ENCODE measurements at regions not wholly inside any gene's neighbourhood (a gene's known extent, or its start where the extent isn't known, plus 50 kb on each side); places are given as distances from the start of the nearest gene placed in this dataset.

DNA sequence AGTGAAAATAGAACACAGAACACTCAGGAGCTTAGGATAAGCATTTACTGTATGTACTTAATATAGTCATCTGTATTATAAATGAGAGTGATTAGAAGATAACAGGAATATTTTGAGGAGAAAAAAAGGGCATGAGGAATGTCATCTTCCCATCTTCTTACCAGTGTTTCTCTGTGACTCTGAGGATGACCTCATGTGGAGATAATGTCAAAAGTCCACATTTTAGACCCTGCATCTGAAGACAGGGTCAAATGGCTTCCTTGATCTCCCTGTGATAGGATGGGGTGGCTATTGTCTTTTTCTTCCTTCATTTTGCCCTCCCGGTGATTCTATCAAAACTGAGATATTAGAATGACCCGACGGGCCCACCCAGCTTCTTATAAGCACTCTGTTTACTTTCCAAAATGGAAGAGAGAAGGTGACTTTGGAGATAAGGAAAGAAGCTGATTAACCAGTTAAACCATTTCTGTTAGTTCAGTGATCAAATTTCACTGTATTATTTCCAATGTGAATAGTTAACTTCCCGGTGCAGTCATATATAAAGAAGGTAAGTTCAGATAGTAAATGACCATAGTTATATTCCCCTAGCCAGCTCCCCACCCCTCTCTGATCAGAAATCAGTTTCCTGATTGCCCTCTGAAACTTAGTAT is 115.7 kb upstream of the SALL4 start:
- no peak for DNase-seq

DNA sequence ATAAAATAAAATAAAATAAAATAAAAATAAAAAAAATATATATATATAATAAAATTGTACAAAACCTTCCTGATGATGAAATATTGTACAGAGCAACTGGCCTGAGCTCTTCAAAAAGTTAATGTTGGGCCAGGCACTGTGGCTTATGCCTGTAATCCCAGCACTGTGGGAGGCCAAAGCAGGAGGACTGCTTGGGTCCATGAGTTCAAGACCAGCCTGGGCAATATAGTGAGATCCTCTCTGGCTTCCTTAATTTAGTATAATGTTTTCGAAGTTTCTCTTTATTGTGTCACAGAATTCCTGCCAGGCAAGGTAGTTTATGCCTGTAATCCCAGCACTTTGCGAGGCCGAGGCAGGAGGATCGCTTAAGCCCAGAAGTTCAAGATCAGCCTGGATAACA is 113.9 kb upstream of the SALL4 start:
- no peak for DNase-seq

DNA sequence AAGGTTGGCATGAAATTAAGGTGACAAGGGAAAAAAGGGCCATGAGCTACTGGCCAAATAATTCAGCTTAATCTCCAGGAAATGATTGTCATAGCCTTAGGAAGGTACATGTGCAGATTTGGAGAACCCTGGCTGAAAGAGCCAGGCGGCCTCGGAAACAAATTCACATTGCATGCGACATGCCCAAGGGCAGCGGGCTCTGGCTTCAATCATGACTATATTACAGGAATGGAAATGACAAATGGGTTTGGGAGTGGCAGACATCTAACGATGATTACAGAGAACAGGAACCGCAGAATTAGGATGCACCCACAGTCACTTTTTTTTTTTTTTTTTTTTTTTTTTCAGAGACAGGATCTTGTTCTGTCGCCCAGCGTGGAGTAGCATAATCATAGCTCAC is 112.4 kb upstream of the SALL4 start:
- no peak for DNase-seq

DNA sequence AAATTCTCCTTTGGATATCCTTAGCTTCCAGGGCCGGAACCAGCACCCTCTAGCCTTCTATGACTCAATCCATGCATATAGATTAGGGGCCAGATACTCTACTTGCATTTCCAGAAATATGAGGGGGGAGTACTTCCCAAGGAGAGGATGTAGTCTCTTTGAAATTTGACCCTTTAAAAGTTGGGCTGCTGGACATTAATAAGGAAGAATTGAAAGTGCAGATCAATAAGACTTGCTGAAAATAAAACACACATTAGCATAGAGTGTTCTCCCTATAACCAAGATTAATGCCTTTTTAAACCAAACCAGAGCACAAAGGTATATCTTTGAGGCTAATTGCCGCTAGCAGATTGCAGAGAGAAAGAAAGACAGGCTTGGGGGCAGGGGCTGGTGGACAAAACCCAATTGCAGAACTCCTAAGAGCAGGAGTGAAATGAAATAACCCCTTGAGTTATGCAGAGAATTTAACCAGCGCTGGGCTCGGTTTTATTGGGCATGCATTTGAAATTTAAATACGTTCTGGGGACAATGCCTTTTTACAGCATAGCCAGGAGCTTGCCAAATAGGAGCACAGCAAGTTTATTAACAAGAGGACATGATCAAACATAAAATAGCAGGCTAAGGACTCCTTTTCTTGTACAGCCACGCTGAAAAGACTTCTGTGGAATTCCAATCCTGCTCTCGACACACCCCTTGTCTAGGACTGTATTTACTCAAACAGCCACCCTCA is 108.2 kb upstream of the SALL4 start:
- DNase-seq, result no peak

DNA sequence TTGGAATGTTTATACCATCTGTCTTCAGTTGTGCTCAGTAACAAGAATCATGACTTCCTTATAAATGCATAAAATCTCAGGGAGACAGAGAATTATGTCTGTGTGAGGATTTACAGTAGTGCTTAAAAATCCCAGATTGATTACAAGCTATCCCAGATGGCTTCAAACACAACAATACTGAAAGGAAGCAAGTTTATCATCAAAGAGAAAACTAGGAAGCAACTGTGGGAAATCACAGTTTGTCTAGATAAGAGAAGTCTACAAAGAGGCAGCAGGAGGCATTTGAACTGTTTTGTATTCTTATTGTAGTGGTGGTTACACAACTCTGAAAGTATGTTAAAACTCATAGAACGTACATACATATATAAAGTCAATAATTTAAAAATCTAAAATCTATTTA is 104.4 kb upstream of the SALL4 start:
- DNase-seq, result no peak

DNA sequence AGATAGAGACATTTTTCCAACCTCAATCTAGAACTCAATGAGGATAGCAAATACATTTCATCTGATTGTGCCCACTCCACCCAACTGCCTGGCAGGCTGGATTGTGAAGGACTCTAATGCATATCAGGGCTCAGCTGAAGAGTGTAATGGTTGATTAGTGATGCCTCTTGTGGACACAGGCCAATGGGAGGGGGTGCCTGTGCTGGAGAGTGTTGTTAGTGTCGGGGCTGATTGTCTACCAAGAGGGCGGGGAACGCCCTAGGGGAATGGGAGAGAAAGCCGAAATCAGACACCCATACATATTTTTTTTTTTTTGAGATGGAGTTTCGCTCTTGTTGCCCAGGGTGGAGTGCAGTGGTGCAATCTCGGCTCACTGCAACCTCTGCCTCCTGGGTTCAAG is 103.7 kb upstream of the SALL4 start:
- DNase-seq, result peak in 2 of 3 experiments; percentile 11 to 37

DNA sequence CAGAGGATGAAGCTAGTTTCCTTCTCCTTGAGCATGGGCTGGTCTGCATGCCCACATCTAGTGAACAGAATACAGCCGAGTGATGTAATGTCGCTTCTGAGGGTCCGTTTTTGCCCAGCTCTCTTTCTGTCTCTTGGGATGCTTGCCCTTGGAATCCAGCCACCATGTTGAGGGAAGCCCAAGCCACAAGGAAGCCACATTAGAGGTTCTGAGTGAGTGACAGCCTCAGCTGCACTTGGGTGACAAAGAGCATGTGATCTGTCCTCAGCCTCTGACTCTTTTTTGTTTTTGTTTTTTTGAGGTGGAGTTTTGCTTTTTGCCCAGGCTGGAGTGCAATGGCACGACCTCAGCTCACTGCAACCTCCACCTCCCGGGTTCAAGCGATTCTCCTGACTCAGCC is 100.6 kb upstream of the SALL4 start:
- DNase-seq, result no peak

DNA sequence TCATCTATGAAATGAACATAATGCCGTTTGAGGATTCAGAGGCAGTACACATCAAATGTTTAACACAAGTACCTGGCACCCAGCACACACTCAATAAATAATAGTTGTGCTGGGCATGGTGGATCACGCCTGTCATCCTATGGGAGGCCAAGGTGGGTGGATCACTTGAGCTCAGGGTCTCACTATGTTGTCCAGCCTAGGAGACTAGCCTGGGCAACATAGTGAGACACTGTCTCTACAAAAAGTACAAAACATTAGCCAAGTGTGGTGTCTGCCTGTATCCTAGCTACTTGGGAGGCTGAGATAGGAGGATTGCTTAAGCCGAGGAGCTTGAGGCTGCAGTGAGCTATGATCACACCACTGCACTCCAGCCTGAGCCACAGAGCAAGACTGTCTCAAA is 98.1 kb upstream of the SALL4 start:
- no peak for DNase-seq

DNA sequence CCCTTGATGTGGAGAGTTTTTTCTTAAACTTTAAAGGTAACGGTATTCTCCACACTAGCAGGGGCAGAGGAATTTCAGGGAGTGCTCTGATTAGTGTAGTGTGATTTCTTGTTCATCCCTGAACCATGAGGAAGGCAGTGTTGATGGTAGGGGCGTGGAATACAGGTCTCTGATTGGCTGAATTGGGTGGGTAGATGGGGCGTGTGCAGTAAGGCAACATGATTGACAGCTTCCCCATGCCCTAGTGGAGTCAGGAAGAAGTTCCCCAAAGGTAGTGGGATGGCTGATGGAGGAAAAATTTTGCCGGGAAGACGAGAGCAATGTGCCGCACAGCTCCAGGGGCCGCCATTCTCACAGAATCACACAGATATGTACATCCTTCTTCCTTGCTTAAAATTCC is 97.4 kb upstream of the SALL4 start:
- DNase-seq, result no peak

DNA sequence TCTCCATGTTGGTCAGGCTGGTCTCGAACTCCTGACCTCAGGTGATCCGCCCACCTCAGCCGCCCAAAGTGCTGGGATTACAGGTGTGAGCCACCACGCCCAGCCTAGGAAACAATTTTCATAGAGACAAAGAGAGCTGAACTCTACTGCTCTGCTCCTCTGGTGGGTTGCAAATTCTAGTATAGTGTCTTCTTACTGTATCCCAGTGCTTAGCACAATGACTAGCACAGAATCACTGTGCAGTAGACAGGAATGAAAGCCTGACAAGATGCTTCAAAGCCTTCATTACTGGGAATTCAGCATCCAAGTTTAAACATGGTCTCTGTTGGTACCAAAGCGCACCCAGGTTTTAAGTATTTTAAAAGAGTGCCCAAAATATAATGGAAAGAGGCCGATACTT is 96.5 kb upstream of the SALL4 start:
- no peak for DNase-seq

DNA sequence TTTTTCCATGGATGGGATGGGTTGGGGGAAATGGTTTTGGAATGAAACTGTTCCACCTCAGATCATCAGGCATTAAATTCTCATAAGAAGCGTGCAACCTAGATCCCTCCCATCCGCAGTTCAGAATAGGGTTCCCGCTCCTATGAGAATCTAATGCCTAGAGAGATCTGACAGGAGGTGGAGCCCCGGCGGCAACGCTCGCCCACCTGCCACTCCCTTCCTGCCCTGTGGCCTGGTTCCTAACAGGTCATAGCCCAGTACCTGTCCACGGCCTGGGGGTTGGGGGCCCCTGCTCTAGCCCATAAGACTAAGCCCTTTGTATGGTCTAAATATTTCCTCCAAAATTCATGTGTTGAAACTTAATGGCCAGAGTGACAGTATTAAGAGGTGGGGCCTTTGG is 92.3 kb upstream of the SALL4 start:
- no peak for DNase-seq

DNA sequence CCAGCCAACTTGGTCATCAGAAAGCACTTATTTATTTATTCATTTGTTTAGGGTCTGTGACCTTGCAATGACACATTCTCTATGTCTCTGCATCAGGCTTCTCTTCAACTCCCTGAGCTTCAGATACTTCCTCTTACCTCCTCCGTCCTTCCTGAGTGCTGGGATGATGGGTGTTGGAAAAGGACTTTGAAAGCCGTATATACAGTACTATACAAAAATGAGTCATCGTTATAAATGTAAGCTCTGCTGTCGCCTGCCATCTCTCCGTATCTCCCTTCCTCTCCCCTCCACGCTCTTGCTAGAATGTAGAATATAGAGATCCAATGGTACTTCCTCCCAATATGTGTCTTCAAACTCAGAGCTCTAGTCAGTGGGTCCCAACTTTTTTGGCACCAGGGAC is 91.9 kb upstream of the SALL4 start:
- no peak for DNase-seq

DNA sequence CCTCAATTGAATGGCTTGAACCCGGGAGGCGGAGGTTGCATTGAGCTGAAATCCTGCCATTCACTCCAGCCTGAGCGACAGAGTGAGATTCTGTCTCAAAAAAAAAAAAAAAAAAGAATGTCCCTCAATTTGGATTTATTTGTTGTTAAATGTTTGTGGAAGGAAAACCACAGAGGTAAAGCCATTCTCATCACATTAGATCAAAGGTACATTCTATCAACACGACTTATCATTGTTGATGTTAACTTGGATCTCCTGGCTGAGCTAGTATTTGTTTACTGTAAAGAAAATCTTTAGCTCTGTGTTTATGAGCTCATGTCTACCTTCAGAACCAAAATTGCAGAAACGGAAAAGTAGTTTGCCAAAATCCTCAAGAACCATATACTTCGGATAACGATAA is 91.4 kb upstream of the SALL4 start:
- DNase-seq, result no peak

DNA sequence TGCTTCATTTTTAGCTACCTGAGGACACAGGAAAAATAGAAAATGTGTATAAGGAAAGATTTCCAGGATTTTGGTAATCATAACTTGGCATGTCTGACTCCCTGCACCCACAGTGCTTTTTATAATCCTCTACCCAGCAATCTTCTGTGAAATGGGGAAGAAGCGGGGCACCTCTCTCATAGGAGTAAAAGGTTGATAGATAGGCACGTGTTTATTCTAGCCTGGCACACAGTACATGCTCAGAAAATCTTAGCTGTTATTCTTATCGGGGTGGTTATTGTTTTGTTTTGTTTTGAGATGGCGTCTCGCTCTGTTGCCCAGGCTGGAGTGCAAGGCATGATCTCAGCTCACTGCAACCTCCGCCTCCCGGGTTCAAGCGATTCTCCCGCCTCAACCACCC is 87.7 kb upstream of the SALL4 start:
- no peak for DNase-seq

DNA sequence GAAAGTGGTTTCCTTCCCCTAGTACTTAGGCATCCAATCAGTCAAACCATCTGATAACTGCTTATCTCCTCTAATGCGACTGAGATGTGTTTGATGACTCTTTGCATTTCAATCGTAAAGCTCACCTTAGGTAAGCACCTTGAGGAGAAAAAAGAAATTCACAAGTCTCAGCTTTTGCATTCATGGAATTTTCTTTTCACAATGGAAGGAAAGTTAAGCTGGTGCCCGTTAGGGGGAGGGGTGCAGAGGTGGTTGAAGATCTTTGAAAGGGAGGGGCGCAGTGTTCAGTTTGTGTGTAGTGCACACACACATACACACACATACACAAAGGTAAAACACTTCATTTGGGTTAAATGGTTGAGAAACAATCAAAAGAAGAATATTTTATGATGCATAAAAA is 87.1 kb upstream of the SALL4 start:
- DNase-seq, result no peak

DNA sequence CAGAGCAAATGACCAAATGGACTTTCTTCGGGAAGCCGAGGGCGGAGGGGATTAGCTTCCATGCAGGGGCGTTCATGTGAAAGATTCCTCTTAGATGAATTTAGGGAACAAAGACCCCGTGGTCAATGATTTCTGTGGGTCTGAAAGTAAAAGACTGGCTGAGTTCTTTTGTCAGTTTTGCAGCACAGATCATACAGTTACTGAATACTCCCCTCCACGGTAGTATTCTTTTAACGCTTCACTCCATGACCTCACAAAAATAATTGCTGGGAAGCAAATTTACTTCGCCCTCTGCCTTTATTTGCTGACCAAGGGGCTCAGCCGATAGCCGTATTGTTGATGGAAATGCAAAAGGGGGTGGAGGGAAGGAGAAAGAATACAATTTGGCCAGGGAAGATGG is 86.0 kb upstream of the SALL4 start:
- peak in 1 of 3 experiments; percentile 6 for DNase-seq

DNA sequence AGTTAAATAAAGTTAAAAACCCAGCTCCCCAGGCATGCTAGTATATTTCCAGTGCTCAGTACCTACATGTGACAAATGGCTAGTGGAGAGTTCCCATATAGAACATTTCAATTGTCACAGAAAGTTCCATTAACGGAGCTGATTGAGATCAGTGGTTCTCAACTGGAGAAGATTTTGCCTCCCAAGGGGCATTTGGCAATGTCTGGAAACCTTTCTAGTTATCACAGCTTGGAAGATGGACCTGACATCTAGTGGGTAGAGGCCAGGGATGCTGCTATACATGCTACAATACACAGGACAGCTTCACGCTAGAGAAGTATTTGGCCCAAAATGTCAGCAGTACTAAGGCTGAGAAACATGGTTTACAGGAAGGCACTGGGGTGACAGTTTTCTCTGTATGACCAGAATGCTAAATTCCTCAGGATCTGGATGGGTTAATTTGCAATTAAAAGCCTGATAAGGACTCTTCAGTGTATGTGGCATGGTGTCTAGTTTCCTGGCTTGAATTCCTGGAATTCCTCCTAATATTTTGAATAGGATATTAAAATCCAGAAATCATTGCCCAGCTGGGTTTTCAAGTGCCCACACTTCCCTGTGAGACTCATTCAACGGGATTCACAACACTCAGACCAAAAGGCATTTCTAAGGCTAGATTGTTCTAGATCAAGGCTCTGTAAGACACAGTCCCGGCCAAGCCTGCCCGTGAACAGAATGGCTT is 84.7 kb upstream of the SALL4 start:
- DNase-seq, result no peak

DNA sequence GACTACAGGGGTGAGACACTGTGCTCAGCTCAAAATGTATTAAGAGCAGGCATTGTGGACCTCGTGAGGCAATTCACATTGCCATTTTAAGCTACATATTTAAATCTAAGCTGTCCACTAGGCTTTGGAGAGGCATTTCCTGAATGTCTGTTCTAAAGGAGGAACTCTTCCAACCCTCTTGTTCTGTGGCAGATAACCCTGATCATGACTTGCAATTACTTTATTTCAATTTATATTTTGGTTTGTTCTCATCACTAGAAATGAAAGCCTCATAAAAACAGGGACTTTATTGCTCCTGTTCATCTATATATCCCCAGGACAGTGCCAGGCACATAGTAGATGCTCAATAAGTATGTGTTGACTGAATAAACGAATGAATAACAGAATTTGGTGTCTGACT is 84.0 kb upstream of the SALL4 start:
- no peak for DNase-seq

DNA sequence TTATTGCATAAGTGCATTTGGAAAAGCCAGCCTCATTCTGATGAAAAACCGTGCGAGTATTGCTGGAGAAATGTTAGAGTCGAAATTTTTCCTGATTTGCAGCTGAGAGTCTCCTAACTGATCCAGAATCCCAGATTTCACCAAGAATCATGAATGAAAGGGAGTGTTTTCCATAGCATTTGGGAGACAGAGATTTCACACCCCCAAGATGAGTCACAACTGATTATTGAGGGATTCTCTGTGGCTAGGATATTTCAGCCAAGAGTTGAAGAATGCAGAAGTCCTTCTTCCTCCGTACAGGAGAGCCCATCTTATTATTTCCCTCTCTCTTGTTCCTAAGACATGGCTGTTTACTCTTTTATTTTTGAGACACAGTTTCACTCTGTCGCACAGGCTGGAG is 82.2 kb upstream of the SALL4 start:
- DNase-seq, result no peak

DNA sequence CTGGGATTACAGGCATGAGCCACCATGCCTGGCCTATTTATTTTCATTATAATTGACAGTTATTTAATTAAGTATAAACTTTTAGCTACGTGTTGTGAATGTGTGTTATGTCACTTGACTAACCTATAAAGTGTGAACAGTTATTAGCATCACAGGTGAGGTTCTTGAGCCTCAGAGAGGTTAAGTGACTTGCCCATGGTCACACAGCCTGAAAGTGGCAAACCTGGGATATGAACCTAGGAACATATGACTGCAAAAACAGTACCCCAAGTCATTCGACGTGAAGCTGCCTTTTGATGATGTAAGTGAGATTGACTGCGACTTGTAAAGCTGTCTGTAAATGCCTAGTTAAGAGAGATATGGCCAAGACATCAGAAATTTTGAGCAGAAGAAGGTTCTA is 77.9 kb upstream of the SALL4 start:
- DNase-seq, result no peak

DNA sequence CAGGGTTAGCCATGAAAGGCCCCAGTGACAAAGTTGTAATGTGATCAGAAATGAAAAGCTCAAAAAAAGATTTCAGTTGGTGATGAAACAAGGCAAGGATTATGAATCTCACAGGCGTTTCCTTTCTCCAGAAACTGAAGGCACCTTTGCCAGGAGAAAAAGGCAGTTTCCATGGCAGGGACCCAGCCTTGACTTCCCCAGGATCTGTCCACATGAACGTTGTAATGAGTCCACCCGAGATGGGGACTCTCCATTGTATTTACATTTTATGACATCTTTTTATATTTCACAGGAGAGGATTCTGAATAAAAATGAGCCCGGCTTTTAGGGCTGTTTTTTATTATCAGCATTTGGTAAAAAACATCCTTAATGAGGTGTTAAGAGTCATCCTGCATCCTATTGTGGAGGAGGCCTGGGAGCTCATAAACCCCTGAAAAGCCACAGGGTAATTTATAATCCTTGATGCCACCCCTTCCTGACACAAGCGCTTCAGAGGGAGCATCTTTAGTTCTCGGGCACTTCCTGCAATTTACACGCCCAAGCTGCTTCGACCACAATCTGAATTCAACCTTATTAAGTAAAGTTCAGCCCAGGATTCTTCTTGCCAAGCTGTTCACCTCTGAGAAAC is 74.1 kb upstream of the SALL4 start:
- DNase-seq, result peak in 2 of 3 experiments; percentile 16 to 45

DNA sequence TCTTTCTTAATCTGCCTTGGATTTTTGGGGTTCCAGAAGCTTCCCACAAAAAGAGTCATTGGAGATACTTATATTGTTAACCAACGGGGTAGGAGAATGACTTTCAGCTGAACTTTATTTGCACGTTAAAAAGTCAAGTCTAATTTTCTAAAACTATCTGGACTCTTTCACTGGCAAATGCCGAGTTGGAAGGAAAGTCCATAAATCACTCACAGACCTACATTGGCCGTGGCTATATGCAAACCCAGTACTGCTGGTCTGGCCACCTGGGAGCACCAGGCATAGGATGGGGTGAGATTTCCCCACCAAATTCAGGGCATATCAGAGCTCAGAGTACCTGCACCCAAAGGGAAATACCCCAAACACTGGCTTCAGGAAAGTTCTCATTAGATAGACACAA is 71.3 kb upstream of the SALL4 start:
- DNase-seq, result no peak

DNA sequence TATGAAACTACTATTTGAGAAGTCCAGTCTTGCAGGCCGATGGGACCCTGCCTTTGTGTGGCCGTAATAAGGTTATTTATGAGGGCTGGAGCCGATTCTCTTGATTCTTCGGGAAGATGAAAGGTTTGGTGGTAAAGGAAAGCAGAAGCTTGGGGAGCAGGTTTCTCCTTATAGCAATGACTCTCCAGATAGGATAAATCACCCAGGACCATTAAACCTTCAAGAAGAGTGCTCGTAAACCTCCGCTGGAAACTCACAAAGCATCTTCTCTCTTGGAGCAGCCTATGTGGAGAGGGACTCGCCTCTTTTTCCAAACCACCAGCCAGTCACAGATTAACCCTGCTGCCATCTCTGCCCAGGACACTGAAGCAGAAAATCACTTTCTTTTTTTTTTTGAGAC is 69.6 kb upstream of the SALL4 start:
- peak in 2 of 3 experiments; percentile 15 to 35 for DNase-seq

DNA sequence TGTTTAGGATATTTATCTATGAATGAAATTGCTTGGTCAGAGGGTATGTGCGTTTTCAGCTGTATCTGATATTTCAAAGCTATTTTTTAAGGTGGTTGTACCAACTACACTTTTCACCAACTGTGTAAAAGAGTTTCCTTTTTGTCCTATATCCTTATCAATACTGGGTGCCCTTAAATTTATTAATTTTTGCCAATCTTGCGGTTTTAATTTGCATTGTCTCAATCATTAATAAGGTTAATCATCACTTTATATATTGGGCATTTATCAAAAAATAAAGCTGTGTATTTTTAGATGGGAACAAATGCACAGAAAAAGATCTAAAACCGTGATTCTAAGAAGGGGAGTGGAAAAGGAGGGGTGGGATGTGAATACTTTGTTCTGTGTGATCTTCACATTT is 66.7 kb upstream of the SALL4 start:
- DNase-seq, result no peak

Data from NCI-H1417 (cell line).